DMS153 (cell line): ENCODE measurements at regions not wholly inside any gene's neighbourhood (a gene's known extent, or its start where the extent isn't known, plus 50 kb on each side); places are given as distances from the start of the nearest gene placed in this dataset.

Experiments used
- DNase-seq: peaks from one replicate; lab custom pipeline; 2025; lab: John Stamatoyannopoulos, UW

DNA sequence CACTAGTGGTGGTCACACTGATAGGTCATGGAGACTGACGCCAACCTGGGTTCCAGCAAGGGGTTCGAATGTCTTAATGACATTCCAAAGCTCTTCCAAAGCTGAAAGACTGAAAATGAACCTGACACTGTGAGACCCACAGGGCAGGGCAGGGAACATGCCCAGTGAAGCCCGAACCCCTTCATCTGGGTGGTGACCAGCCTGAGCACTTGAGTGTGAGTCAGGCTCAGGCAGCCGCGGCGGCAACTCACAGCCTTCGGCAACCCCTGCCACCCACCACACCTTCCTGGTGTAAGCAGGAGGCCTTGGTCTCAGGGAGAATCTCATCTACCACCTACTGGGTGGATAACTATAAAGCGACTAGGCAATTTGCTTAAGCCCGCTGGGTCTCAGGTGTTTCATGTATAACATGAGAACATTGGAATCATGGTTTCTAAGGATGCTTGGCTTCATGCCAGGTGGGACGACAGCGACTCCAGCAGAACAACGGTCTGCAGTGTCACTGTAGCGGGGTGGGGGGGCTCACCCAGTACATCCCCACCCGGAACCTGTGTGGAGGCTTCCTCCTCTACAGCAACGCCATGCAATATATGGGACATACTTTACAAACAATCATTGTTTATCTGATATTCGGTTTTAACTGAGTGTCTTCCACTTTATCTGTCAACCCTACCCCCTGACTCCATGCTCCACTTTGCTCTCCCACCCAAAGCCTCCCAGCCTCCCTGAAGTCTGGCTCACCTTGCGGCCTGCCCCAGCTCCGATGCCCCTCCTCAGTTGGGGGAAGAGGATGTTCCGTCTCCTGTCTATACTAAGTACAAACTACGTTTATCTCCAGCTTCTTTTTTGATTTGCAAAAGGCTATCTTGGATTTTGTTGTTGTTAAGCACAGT is 125.0 kb upstream of the MEF2A start:
- DNase-seq: no peak

DNA sequence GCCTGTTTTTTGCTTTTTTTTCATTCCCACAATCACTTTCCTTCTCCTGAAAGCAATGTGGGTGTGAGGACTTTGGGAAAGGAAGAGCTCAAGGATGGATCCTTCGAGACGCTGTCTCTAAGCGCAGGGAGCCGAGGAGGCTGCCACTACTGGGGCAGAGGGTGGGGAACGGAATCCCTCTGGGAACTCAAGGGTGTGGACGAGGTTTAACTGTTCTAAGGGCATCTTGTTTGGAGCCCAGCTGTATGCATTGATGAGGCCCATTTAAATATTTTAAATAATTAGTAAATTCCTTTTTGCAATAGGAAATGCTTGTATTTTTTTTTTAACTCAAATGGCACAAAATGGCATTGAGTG is 124.4 kb upstream of the MEF2A start:
- no peak for DNase-seq

DNA sequence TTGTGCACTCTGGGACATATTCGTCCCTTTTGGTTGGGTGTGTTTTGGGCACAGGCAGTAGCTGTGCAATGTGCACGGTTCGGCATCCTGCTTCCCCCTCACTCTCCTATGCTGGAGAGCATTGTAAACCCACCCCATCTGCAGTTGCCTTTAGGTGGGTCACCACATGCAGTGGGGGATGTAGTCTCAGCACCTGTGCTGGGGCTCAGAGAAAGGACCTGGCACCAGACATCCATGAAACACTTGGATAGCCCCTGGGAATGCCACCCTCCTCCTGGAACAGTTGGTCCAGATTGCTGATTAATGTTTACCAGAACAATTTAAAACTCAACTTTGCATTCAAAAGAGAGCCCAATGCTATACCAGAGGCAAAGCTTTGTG is 123.9 kb upstream of the MEF2A start:
- DNase-seq: no peak

DNA sequence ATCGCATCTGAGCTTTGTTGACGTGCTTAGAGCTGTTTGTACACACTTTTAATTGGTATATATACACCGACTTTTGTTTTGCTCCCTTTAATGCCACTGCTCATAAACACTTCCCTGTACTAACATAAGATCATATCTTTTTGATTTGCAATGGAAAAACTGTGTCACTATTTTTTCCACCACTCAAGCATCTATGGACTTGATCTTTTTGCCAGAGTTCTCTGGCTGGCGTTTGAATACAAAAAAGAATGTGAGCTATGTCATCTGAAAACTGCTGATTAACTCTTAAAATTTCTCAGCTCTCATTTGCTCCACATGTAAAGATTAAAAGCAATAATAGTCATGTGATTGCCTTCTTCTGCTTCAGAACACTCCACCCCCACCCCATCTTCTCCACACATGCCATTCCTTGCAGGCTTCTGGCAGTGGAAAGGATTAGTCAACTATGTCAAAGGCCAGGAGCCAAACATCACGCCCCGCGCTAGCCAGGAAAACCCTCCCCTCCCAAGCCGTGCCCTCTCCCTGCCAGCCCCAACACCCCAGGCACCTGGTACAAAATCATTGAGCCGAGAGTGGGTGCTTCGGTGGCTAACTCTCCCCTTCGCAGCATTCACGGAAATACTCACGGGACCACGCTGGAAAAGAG is 123.4 kb upstream of the MEF2A start:
- DNase-seq: no peak

DNA sequence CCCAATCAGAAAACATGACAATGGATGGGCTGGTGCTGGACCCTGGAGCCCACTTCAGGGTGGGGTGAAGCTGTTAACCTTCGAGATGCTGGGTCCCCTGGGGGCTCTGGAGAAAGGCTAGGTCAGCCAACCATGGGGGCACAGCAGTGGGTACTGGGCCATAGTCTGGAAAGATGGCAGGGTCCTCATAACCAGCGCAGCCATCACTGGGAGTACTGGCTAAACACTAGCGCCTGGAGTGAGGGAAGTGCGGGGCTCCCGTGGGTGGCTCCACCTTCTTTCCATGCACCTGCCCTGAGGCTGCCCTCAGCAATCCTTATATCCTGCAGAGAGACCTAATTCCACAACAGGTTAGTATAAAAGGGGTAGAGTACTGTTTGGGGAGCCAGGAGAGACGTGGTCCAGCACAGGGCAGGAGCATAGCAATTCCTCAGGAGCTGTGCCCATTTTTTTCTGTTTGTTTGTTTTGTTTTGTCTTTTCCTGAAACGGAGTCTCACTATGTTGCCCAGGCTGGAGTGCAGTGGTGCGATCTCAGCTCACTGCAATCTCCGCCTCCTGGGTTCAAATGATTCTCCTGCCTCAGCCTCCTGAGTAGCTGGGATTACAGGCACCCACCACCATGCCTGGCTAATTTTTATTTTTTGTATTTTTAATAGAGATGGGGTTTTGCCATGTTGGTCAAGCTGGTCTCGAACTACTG is 122.6 kb upstream of the MEF2A start:
- no peak for DNase-seq

DNA sequence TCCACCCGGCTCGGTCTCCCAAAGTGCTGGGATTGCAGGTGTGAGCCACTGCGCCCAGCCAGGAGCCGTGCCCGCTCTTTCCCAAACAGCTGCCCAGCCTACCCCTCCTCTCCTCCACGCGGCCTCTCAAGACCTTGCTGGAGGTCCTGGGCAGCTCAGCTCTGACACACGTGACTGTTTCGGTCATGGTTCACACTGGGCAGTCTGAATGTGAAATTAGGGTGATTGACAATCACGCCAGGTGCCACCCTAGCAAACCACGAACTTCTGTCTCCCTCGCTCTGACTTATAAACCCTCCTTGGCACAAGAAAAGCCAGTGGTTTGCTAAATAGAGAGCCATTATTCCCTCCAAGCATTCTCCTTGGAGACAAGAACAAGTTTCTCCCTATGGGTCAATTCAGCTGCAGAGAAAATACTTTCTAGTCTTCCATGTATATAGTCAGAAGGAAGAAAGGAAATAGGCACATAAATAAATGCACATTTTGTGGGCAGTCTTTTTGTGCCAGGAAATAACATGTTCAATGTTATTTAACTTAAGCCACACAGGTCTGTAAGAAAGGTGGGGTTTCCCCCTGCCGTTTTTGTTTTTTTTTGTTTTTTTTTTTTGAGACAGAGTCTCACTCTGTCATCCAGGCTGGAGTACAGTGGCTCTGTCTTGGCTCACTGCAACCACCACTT is 121.9 kb upstream of the MEF2A start:
- no peak for DNase-seq

DNA sequence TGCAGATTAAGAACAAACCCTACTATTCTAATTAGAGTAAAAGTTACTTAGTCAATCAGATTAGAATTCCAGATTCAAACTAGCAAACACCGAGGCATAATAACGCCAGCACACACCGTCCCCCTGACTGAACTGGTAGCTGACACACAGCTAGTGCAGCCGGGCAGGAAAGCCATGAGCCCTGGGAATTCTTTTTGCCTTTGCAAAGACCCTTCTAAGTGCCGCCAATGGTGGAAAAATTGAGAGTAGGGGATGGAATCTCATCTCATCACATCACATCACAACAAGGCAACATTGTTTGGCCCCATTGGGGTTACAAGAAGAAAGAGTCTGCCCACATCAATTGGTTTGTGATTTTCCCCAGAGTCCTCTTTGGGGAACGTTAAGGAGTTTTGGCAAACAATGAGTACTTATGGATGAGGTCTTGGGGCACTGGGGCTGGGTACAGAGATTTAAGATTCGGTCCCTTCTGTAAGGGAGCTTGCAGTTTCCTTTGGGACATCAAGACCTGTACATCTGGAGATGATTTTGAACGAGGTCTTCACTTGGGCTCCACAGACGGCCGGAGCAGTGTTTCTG is 120.4 kb upstream of the MEF2A start:
- no peak for DNase-seq

DNA sequence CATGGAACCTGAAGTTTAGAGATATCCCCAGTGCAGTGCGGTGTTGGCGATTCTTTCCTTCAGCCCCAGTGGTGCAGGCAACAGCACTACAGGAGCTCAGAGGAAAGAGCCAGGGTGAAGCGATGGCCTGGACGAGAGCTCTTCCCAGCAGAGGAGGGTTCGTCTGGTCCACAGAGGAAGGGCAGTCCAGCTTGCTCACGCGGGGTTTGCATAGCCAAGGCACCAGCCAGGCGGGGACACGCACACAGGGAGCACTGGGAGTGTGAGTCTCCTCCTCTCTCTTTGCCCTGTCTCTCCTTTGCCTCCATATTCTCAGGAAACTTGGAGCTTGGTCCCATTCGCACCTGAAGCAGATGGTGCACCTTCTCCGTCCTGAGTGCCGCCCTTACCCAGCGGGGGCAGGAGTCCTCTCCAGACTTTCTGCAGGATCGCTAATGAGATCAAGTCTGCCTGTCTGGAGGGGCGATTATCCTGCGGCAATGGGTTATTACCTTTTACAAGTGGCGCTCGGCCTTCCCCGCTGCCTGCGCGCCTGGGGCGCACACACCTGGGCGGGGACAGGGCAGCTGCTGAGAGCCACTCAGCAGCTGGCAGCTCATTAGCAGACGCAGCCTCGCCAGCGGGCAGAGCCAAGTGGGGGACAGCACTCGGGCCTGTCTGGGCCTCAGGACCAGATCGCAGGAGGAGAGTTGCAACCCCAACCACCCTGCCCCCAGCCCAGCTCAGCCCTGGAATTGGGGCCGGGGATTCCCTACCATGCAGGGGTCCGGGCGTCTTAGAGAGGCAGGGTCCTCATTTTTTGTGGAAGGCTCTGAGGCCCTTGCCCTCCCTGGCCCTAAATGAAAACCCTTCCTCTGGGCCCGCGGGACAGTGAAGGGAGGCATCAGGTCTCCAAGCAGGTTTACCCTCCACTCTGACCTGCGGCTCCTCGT is 119.0 kb upstream of the MEF2A start:
- DNase-seq: no peak

DNA sequence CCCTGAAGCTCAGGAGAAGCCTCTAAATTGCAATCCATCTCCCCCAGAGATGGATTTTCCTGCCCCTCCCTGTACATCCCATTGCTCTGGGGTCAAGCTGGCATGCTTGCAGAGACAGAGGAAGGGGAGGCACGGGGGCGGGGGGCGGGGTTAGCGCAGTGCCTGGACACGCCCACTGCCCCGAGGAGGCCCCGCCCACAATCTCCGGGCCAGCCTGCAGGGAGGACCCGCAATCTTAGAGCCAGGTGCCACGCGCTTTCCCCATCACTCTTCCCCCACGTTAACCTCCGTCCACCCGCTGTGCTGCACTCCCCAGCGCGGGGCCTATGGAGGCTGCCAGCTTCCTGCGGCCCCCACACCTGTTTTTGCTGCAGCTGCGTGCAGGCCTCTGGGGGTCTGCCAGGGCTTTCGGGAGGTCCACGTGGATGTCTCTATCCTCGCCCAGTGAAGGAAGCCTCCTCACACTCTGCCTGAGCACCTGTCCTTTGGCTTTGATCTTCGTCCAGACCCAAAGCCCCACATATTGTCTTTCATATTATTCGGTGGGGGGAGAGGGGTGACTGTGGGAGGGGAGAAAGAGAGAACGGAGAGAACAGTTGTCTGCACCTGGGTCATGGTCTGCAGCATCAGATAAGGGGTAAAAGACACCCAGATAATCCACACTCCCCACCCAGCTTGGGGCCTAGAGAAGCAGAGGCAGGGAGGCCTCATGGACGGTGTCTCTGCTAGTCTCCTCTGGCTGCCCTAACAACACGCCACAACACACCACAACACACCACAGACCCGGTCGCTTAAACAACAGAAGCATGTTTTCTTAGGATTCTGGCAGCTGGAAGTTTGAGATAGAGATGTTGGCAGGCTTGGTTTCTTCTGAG is 118.0 kb upstream of the MEF2A start:
- DNase-seq: no peak

DNA sequence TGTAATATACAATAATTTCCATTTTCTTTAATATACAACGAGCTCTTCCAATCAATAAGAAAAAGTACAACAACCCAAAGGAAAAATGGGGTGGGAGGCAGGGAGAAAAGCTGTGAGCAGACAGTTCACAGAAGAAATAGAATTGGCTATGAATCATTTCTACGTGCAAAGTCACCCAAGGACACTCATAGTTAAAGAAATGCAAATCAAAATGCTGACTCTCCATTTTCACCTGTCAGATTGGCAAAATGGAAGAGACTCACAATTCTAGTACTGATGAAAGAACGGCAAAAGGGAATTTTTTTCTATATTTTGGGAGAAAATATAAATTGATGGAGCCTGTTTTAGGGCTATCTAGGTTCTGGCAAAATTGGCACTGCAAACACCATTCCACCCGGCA is 116.3 kb upstream of the MEF2A start:
- no peak for DNase-seq

DNA sequence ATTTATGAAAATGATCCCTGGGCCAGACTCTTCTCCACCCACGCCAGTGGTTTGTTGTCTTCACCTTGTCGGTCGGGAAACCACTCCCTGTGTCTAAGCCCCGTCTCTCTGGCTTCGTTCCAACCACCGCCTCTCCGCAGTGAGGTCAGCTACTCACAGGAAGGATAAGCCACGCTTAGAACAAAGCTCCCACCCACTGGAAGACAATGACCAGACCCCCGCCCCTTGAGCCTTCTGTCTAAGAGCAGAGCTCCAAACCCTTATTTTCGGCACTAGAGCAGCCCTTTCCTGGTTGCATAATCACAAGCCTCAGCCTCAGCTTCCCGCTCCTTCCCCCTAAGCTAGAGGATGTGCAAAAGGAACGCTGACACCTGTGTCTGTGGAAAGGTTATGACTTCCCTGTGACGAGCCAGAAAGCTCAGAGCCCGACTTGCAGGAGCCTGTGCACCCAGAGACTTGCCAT is 114.9 kb upstream of the MEF2A start:
- DNase-seq: peak; percentile 9

DNA sequence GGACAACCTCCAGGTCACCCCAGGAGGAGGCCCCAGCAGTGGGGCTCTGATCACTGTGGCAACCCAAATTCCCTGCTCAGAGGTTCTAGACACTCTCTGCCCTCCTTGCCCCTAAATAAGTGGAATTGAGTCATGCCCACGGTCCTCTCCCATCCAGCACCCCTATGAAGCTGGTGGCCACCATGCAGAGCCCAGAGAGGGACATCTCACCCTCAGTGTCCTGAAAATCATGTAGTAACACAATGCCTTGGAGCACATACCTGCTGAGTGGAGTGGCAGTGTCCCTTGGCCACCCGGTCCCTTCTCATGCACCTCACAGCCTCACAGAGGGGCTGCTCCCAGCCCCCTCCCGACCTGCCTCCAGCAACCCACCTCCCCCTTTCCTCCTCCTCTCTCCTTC is 114.3 kb upstream of the MEF2A start:
- DNase-seq: no peak

DNA sequence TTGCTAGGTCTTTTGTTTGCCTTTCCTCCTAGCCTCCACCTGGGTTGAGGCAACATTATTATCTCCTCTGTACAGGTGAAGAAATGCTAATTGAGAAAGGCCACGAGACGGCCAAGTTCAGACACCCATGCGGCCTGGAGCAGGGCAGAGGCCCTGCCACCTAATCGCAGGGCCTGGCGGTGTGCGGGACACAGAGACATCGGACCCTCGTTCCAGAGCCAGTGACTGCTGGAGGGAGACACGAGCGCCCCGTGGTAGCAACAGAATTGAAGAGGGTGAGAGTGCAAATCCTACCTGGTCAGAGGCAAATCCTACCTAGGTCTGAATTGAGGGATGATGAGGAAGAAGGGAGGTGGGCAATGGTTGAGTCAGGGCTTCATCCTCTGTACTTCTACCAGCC is 113.8 kb upstream of the MEF2A start:
- DNase-seq: no peak

DNA sequence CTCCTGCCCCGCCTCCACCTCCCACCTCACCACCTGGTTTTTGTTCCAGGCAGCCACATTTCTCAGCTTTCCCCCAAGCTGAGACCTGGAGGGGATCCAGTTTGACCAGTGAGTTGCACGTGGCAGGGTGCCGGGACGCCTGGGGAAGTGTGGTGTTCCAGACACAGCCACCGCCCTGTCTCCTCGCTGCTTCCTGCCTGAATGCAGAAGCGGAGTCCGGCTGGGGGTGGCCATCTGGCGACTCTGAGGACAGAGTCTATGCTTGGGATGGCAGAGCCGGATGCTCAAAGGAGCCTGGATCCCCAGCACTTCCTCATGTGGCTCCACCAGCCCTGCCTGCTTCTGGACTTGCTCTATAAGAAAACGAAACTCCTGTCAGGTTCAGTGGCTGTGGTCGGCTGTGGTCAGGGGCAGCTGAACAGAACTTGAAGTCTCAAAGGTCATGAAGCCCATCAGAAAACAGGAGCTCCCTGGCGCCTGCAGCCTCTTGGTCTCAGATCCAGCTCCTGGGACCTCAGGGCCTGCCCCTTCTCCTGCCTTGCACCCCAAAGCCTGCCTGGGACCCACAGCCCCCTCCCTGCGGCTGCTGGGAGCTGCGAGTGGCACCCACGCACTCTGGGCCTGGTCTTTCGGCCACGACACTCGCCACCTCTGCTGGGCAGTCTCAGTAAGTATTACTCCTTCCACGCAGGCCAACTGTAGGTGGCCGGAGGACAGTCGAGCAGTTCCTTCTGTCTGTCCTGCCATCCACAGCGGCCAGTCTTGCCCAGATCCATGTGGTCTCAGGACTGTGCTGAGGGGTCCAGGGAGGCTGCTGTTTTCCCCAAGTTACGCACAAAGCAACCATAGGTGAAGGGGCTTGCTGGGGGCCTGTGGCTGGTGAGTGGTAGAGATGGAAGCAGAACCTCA is 112.8 kb upstream of the MEF2A start:
- DNase-seq: no peak

DNA sequence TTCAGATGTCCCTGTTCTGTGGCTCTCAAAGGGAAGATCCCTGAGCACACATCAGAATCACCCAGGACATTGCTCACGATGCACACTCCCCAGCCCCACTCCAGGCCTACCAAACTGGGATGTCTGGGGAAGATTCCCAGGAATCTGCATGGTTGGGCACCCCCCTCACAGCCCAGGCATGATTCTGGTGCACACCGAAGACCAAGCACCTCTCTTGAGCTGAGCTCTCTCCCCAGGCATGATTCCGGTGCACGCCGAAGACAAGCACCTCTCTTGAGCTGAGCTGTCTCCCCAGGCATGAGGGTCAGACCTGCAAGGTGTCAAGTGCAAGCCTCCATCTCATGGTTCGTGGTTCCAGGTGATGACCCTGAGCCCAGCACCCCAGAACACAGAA is 112.2 kb upstream of the MEF2A start:
- no peak for DNase-seq

DNA sequence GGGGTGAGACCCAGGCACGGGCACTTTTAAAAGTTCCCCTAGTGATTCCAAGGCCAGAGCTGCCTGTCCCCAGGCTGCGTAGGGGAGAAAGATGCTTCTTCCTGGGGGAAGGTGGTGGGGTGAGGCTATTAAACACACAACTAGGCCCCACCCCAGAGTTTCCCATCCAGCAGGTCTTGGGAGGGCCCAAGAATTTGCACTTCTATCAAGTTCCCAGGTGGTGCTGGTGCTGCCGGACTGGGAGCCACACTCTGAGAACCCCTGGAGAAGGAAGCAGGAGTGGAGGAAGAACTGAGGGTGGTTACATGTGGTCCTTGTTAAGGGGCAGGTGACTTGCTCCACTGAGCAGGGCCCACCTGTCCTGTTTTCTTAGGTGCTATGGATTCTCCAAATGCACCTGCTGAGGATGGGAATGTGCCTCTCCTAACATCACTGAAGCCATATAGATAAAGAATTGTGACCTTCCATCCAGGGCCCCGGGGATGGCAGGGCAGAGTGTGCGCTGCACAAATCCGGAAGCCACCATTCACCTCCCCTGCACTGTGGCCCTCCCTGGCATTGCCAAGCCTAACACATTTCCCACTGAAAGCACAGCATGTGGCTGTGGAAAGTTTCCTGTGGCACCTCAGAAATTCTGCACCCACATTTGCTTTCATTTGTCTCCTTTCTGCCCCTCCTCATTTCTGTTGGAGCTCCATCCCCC is 111.5 kb upstream of the MEF2A start:
- no peak for DNase-seq

DNA sequence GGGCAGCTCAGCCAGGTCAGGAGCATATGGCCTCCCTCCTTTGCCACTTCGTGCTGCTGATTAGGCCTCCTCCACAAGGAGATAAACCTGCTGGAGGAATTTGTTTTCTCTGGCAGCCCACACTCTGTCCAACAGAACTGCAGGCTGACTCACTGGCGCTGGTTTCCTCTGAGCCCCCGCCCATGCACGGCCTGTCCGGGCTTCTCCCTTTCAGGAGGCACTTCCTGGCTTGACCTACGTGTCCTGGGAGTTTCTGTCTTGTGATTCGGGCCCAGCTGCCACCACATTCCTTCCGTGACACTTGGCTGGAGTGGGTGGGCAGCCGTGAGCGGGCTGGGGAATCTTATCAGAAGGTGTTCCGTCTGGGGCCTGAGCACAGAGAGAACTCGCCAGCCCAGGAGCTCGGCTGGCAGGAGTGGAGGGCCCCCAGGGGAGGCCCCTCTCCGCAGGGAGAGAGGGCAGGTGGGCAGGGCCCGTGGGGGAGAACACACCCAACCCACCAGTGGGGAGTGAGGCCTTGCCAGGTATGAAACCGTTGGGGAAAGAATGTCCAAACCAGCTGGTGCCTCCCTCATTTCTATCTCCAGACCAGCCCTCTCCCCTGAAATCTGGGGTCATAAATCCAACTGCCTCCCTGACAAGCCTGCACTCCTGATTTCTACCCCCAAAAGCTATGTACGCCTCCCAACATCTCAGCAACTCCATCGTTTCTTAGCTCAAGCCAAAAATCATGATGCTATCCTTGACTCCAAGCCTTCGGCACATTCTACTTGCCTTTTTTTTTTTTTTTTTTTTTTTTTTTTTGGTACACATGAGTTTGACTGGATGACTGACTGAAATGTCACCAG is 110.6 kb upstream of the MEF2A start:
- no peak for DNase-seq
